Mesenchymal stem cell (in vitro differentiated cells and primary cell): ENCODE measurements at regions not wholly inside any gene's neighbourhood (a gene's known extent, or its start where the extent isn't known, plus 50 kb on each side); places are given as distances from the start of the nearest gene placed in this dataset.

Experiments
- DNase-seq: peaks from one replicate; pipeline ENCODE4 v3.0.0-alpha.2; 2013
- H2AFZ ChIP-seq: one replicate; pipeline ENCODE4 v1.6.1; 2013; ENCODE audit warnings: low read depth, mild to moderate bottlenecking, control low read depth, inconsistent platforms, low read length, moderate library complexity
- H2AK5ac ChIP-seq: 2 replicates; pipeline ENCODE4 v1.6.1; 2013; ENCODE audit warnings: low read length, moderate library complexity, mild to moderate bottlenecking, inconsistent platforms; ENCODE audit not compliant: severe bottlenecking
- H2BK120ac ChIP-seq: one replicate; pipeline ENCODE4 v1.6.1; 2013; ENCODE audit warnings: low read depth, mild to moderate bottlenecking, inconsistent platforms, low read length, moderate library complexity
- H2BK12ac ChIP-seq, 2 experiments: one replicate each; pipeline ENCODE4 v1.6.1; 2013; ENCODE audit warnings: inconsistent platforms in 2 of 2, low read length in 2 of 2, mild to moderate bottlenecking in 2 of 2, moderate library complexity in 2 of 2, control low read depth in 1 of 2
- H2BK15ac ChIP-seq: one replicate; pipeline ENCODE4 v1.6.1; 2013; ENCODE audit warnings: mild to moderate bottlenecking, low read depth, inconsistent platforms; ENCODE audit not compliant: poor library complexity, severe bottlenecking
- H2BK5ac ChIP-seq: 2 replicates; pipeline ENCODE4 v1.6.1; 2013; ENCODE audit warnings: low read depth, mild to moderate bottlenecking, low read length, control low read depth, inconsistent platforms; ENCODE audit not compliant: poor library complexity, severe bottlenecking
- H3K14ac ChIP-seq, 2 experiments: one replicate each; pipeline ENCODE4 v1.6.1; 2013; ENCODE audit warnings: inconsistent platforms in 2 of 2, low read length in 2 of 2, control low read depth in 1 of 2, mild to moderate bottlenecking in 1 of 2, moderate library complexity in 1 of 2
- H3K18ac ChIP-seq, 2 experiments: one replicate each; pipeline ENCODE4 v1.6.1; 2013; ENCODE audit warnings: inconsistent platforms in 2 of 2, low read length in 2 of 2, control low read depth in 1 of 2, low read depth in 1 of 2, mild to moderate bottlenecking in 1 of 2
- H3K23ac ChIP-seq, 2 experiments: one replicate each; pipeline ENCODE4 v1.6.1; 2013; ENCODE audit warnings: inconsistent platforms in 2 of 2, low read length in 2 of 2, mild to moderate bottlenecking in 2 of 2, moderate library complexity in 2 of 2, control low read depth in 1 of 2
- H3K27ac ChIP-seq: 2 replicates; pipeline ENCODE4 v1.5.1; 2013; ENCODE audit warnings: mild to moderate bottlenecking, moderate library complexity, low read length, control low read depth, inconsistent platforms; ENCODE audit not compliant: poor library complexity, severe bottlenecking
- H3K27me3 ChIP-seq, 2 experiments: 2 replicates each; pipeline versions ENCODE4 v1.6.1 to v1.7.0; 2013; ENCODE audit warnings: low read length in 2 of 2, mild to moderate bottlenecking in 2 of 2, moderate library complexity in 2 of 2, control low read depth in 1 of 2, inconsistent platforms in 1 of 2; ENCODE audit not compliant: control insufficient read depth in 1 of 2, insufficient read depth in 1 of 2
- H3K36me3 ChIP-seq, 2 experiments: 2 replicates each; pipeline versions ENCODE4 v1.6.1 to v1.7.0; 2013; ENCODE audit warnings: low read length in 2 of 2, control low read depth in 1 of 2, inconsistent platforms in 1 of 2, low read depth in 1 of 2, mild to moderate bottlenecking in 1 of 2; ENCODE audit not compliant: insufficient read depth in 2 of 2, control insufficient read depth in 1 of 2
- H3K4ac ChIP-seq, 2 experiments: one replicate each; pipeline ENCODE4 v1.6.1; 2013; ENCODE audit warnings: inconsistent platforms in 2 of 2, low read length in 2 of 2, mild to moderate bottlenecking in 2 of 2, moderate library complexity in 2 of 2, control low read depth in 1 of 2, low read depth in 1 of 2
- H3K4me1 ChIP-seq: 2 replicates; pipeline ENCODE4 v1.6.1; 2013; ENCODE audit warnings: low read depth, low read length, control low read depth; ENCODE audit not compliant: control insufficient read depth, insufficient read depth
- H3K4me2 ChIP-seq: 2 replicates; pipeline ENCODE4 v1.6.1; 2013; ENCODE audit warnings: low read length, mild to moderate bottlenecking, inconsistent platforms; ENCODE audit not compliant: poor library complexity, severe bottlenecking
- H3K4me3 ChIP-seq, 2 experiments: 2 replicates each; pipeline versions ENCODE4 v1.5.1 to v1.7.0; 2013; ENCODE audit warnings: low read length in 2 of 2, mild to moderate bottlenecking in 2 of 2, control low read depth in 1 of 2, low read depth in 1 of 2; ENCODE audit not compliant: insufficient read depth in 1 of 2
- H3K79me1 ChIP-seq: replicated peaks from 2 replicates; pipeline ENCODE4 v1.6.1; 2013; ENCODE audit warnings: mild to moderate bottlenecking, control low read depth, low read length, inconsistent platforms; ENCODE audit not compliant: poor library complexity, severe bottlenecking
- H3K9ac ChIP-seq: 2 replicates; pipeline ENCODE4 v1.7.0; 2013; ENCODE audit warnings: mild to moderate bottlenecking, low read length, moderate library complexity
- H3K9me3 ChIP-seq: 2 replicates; pipeline ENCODE4 v1.7.0; 2013; ENCODE audit warnings: mild to moderate bottlenecking, low read length; ENCODE audit not compliant: control insufficient read depth
- H4K8ac ChIP-seq: one replicate; pipeline ENCODE4 v1.6.1; 2013; ENCODE audit warnings: inconsistent platforms, mild to moderate bottlenecking, low read length, moderate library complexity
- H4K91ac ChIP-seq: one replicate; pipeline ENCODE4 v1.6.1; 2013; ENCODE audit warnings: mild to moderate bottlenecking, low read length, inconsistent platforms
- WGBS: methylation state at CpG from one replicate; pipeline ENCODE4 v1.1.7; 2013; ENCODE audit warnings: mixed read lengths; 5-methylcytosine and 5-hydroxymethylcytosine counted together

GRCh38 chr7:45242261-45242660, 84.7 kb downstream of the RAMP3 start:
- Histone ChIP-seq H3K4me2 (no peak overlapping the region), H3K27me3 (peaks cover 14 to 32% of the 10 kb centered on the region in 2 experiments), H2BK5ac (no peak overlapping the region), H2AK5ac (no peak overlapping the region), H3K27ac (no peak overlapping the region), H2BK12ac (no peak overlapping the region), H3K9me3 (no peaks in the 10 kb centered on the region), H3K23ac (no peak overlapping the region), H2BK120ac (no peak overlapping the region), H3K4ac (no peak overlapping the region), H4K8ac (no peak overlapping the region), H2AFZ (no peak overlapping the region), H3K36me3 (no peaks in the 10 kb centered on the region), H3K18ac (no peak overlapping the region), H3K14ac (no peak overlapping the region), H3K4me1 (no peaks in the 10 kb centered on the region), H4K91ac (no peak overlapping the region), H3K4me3 (no peak overlapping the region), H2BK15ac (no peak overlapping the region), H3K79me1 (no peaks in the 10 kb centered on the region), H3K9ac (no peak overlapping the region)
- 89% methylated on average over 3 of the region's 4 CpGs for WGBS
- no peak for DNase-seq

DNA sequence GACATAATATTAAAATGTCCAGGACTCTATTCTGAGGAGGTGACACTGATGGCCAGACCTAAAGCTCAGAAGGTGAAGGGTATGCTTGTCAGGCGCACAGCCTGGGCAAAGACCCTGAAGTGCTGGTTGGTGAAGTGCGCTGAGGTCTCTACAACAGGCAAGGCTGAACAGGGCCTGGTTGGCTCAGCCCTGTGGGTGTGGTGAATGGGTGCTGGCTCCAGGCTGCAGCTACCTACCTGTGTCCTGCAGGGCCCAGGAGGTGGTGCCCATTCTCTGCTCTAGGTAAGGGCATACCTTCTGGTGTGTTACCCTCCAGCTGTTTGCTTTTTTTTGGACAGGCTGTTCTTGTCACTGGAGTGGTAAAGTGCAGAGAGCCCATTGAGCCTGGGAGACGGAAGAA, 85.1 kb downstream of the RAMP3 start:
- Histone ChIP-seq H3K18ac (no peak overlapping the region), H2BK15ac (no peak overlapping the region), H3K4ac (no peak overlapping the region), H2AFZ (no peak overlapping the region), H2BK5ac (no peak overlapping the region), H4K91ac (no peak overlapping the region), H2BK12ac (no peak overlapping the region), H3K9ac (no peak overlapping the region), H2BK120ac (no peak overlapping the region), H3K36me3 (no peaks in the 10 kb centered on the region), H3K9me3 (no peaks in the 10 kb centered on the region), H3K79me1 (no peaks in the 10 kb centered on the region), H3K27ac (no peak overlapping the region), H3K23ac (no peak overlapping the region), H3K27me3 (peaks cover 13 to 32% of the 10 kb centered on the region in 2 experiments), H3K4me3 (no peak overlapping the region), H4K8ac (no peak overlapping the region), H2AK5ac (no peak overlapping the region), H3K14ac (no peak overlapping the region), H3K4me1 (no peaks in the 10 kb centered on the region), H3K4me2 (no peak overlapping the region)
- no peak for DNase-seq
- 82% methylated on average over 3 of the region's 3 CpGs for WGBS

DNA sequence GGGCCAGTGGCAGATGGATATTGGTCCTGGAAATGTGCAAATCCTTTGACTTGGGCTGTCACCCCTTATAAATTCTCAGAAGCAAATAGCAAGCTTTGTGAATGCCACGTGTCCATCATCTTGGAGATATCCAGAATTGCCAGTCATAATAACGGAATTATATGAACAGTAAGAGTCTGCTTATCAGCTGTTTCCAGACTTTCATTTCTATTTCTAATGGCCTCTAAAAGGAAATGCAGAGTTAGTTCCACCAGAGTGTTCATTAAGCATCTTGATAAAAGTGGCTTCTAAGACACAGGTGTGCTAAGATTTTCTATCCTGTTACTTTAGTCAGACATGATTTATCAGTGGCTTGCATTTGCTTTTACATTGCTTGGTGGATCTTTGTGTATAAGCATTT, 87.4 kb downstream of the RAMP3 start:
- peaks cover 3 to 32% of the 10 kb centered on the region in 2 experiments for H3K27me3 ChIP-seq
- H2BK15ac ChIP-seq = no peak overlapping the region
- no peaks in the 10 kb centered on the region for H3K4me1 ChIP-seq
- no peak overlapping the region for H3K4me2 ChIP-seq
- no peak overlapping the region for H4K8ac ChIP-seq
- H3K23ac ChIP-seq = no peak overlapping the region
- H2BK120ac ChIP-seq = no peak overlapping the region
- no peak overlapping the region for H3K9ac ChIP-seq
- no peaks in the 10 kb centered on the region for H3K36me3 ChIP-seq
- DNase-seq = no peak
- no peak overlapping the region for H2BK5ac ChIP-seq
- H3K18ac ChIP-seq = no peak overlapping the region
- H3K27ac ChIP-seq = no peak overlapping the region
- H3K4ac ChIP-seq = no peak overlapping the region
- no peak overlapping the region for H2BK12ac ChIP-seq
- no peak overlapping the region for H2AFZ ChIP-seq
- H4K91ac ChIP-seq = no peak overlapping the region
- no peaks in the 10 kb centered on the region for H3K9me3 ChIP-seq
- 83% methylated on average over 2 of the region's 2 CpGs for WGBS
- H3K14ac ChIP-seq = no peak overlapping the region
- no peak overlapping the region for H3K4me3 ChIP-seq
- no peak overlapping the region for H2AK5ac ChIP-seq
- no peaks in the 10 kb centered on the region for H3K79me1 ChIP-seq

DNA sequence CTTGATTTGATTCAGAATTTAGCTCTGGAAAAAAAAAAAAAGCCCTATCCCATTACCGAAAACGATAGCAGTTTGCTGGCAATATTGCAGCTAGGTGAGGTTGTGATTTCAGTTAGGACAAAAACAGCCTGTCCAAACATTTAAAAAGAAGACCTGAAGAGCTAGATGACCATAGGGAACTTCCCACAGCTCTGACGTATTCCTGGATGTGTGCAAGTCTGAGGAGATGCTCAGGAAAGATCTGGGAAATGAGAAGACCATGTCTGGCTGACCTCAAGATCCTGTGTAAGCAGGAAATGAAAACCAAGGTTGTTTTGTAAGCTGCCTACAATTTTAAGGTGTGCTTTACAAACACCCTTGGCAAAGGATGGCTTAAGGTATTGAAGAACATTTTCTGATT, 88.7 kb downstream of the RAMP3 start:
- Histone ChIP-seq H3K27me3 (peaks cover 3 to 32% of the 10 kb centered on the region in 2 experiments), H3K4ac (no peak overlapping the region), H3K23ac (no peak overlapping the region), H3K9ac (no peak overlapping the region), H3K9me3 (no peaks in the 10 kb centered on the region), H4K91ac (no peak overlapping the region), H2BK5ac (no peak overlapping the region), H4K8ac (no peak overlapping the region), H3K14ac (no peak overlapping the region), H2BK15ac (no peak overlapping the region), H3K18ac (no peak overlapping the region), H3K4me3 (no peak overlapping the region), H3K27ac (no peak overlapping the region), H3K79me1 (no peaks in the 10 kb centered on the region), H3K36me3 (no peaks in the 10 kb centered on the region), H2BK12ac (no peak overlapping the region), H3K4me2 (no peak overlapping the region), H2AFZ (no peak overlapping the region), H2AK5ac (no peak overlapping the region), H2BK120ac (no peak overlapping the region), H3K4me1 (no peaks in the 10 kb centered on the region)
- WGBS = 85% methylated on average over 3 of the region's 3 CpGs
- no peak for DNase-seq
